Vagina (tissue), 2 donors: ENCODE measurements at regions not wholly inside any gene's neighbourhood (a gene's known extent, or its start where the extent isn't known, plus 50 kb on each side); places are given as distances from the start of the nearest gene placed in this dataset.

Source experiments
- POLR2A ChIP-seq, 2 donors: fragments of 450-650 bp; IDR thresholded peaks; one replicate each; pipeline ENCODE4 v1.6.1; 2017; ENCODE audit warnings: antibody characterized with exemption in 2 of 2, mild to moderate bottlenecking in 2 of 2, moderate library complexity in 2 of 2
- TF ChIP-seq, protein P1 (sequence below), 3 experiments: fragments of 450-650 bp in 2 of 3; fragments of 200-600 bp in 1 of 3; sonication (generic) in 1 of 3; IDR thresholded peaks; one replicate each; pipeline ENCODE4 v1.5.1; 2017 to 2019; ENCODE audit warnings: antibody characterized with exemption in 3 of 3, mild to moderate bottlenecking in 2 of 3, moderate library complexity in 2 of 3

DNA sequence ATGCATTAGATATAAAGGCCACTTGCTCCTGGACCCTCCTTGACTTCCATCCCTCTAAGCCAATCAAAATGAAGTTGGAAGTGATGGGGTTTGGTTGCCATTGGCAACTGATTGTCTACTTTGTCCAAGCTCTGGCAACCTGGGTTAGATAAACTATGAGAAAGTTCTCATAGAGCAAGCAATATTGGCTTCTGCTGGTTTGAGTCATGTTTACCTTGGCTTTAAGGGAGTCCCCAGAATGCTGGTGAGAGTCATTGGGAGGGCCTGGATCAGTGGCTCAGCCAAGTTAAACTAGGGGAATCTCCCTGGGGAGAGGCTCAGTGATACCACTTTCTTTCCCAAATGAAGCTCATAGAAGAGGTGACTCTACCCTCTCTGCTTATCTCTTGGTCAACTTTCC is 176.3 kb upstream of the ROPN1 start:
- TF ChIP-seq, protein P1, sequence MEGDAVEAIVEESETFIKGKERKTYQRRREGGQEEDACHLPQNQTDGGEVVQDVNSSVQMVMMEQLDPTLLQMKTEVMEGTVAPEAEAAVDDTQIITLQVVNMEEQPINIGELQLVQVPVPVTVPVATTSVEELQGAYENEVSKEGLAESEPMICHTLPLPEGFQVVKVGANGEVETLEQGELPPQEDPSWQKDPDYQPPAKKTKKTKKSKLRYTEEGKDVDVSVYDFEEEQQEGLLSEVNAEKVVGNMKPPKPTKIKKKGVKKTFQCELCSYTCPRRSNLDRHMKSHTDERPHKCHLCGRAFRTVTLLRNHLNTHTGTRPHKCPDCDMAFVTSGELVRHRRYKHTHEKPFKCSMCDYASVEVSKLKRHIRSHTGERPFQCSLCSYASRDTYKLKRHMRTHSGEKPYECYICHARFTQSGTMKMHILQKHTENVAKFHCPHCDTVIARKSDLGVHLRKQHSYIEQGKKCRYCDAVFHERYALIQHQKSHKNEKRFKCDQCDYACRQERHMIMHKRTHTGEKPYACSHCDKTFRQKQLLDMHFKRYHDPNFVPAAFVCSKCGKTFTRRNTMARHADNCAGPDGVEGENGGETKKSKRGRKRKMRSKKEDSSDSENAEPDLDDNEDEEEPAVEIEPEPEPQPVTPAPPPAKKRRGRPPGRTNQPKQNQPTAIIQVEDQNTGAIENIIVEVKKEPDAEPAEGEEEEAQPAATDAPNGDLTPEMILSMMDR (IDR thresholded peaks at IDR 0.05), result no peak
- TF ChIP-seq POLR2A (IDR thresholded peaks at IDR 0.05), result no peak
